ENCODE measurements at regions not wholly inside any gene's neighbourhood (a gene's known extent, or its start where the extent isn't known, plus 50 kb on each side); places are given as distances from the start of the nearest gene placed in this dataset.
A peak's percentile ranks its signal among the peaks of the same experiment; 100 is the strongest.

DNA sequence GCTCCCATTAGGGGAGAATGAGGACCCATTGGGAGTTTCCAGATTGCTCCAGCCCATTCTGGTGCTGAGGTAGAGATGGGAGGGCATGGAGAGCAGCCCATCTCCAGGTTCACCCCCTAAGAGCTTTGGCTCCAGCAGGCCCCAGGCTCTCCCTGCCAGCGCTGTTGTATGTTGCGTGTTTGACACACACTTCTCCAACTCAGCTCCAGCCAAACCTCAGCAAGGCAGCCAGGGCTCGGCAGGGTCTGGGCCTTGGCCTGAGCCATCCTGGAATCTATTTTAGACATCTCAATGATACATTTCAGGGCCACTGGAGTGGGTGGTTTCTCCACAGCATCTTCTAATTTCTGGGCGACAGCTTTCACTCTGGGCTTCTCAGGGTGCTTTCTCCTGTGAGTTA is 117.0 kb downstream of the NAV1 start:
- Histone ChIP-seq H3K23ac (ENCODE audit: insufficient read length) (no peak overlapping the region), H3K4me2 (ENCODE audit: insufficient read depth in 1 of 2, low read depth in 2 of 2, low read length in 2 of 2) (no peak overlapping the region), H3K79me2 (ENCODE audit: control insufficient read depth in 1 of 2, insufficient read depth in 2 of 2, low read length in 2 of 2) (peaks cover 0 to 25% of the 10 kb centered on the region in 2 experiments; a peak in 2 of 4 replicates), H2AK5ac (ENCODE audit: low read depth, low read length) (no peak overlapping the region), H3K4me1 (replicated peaks in 1 of 4; ENCODE audit: control insufficient read depth in 3 of 4, insufficient read depth in 4 of 4, low read length in 3 of 4) (peaks cover 9 to 23% (median 14%) of the 10 kb centered on the region in 4 experiments), H4K20me1 (replicated peaks in 1 of 2; ENCODE audit: control insufficient read depth in 1 of 2, insufficient read depth in 2 of 2, low read length in 2 of 2) (peaks cover 8 to 10% of the 10 kb centered on the region in 2 experiments), H3K9me3 (ENCODE audit: insufficient read depth in 2 of 2, low read depth in 1 of 2, low read length in 1 of 2) (no peaks in the 10 kb centered on the region), H2BK120ac (replicated peaks; ENCODE audit: low read depth, low read length) (no peak overlapping the region), H2BK15ac (ENCODE audit: low read length) (no peak overlapping the region), H3K4me3 (ENCODE audit: extremely low read depth in 1 of 4, insufficient read depth in 2 of 4, low read depth in 3 of 4, low read length in 4 of 4) (no peak overlapping the region), H3K18ac (ENCODE audit: extremely low read depth, low read length) (peak overlapping the region; percentile 51; the same call in 1 of the 2 replicates), H2AFZ (ENCODE audit: low read length) (no peak overlapping the region), H3K36me3 (ENCODE audit: control insufficient read depth in 2 of 4, insufficient read depth in 4 of 4, low read length in 3 of 4) (no peaks in the 10 kb centered on the region), H4K91ac (replicated peaks; ENCODE audit: insufficient read length, low read length) (no peak overlapping the region), H2BK12ac (ENCODE audit: low read depth, low read length) (no peak overlapping the region), H3K79me1 (ENCODE audit: low read depth, low read length) (peaks cover 13% of the 10 kb centered on the region), H2BK5ac (ENCODE audit: low read depth, low read length) (no peak overlapping the region), H4K5ac (ENCODE audit: insufficient read length, low read depth, low read length) (no peak overlapping the region), H3K27me3 (replicated peaks in 1 of 4; ENCODE audit: control insufficient read depth in 3 of 4, extremely low read depth in 1 of 4, insufficient read depth in 3 of 4, low read length in 3 of 4) (peaks cover 0 to 5% (median 0%) of the 10 kb centered on the region in 4 experiments; a peak in 1 of 7 replicates), H3K56ac (replicated peaks; ENCODE audit: insufficient read length, low read depth, low read length) (no peak overlapping the region), H3K4ac (replicated peaks; ENCODE audit: insufficient read length, low read depth, low read length) (no peak overlapping the region), H3K14ac (ENCODE audit: insufficient read length) (no peak overlapping the region), H2BK20ac (ENCODE audit: low read length) (no peak overlapping the region), H3K9ac (replicated peaks in 1 of 4; ENCODE audit: extremely low read depth in 1 of 4, low read depth in 3 of 4, low read length in 3 of 4) (no peak overlapping the region; a peak in 2 of 7 replicates), H4K8ac (ENCODE audit: extremely low read depth, insufficient read depth, low read length) (no peak overlapping the region; the same call in 1 of the 2 replicates), H3K23me2 (ENCODE audit: low read depth, low read length) (no peaks in the 10 kb centered on the region), H3K27ac (ENCODE audit: low read depth, low read length) (no peak overlapping the region)
- 93% methylated on average over 4 of the region's 4 CpGs; no CpG with 5 or more reads in 1 of the 2 experiments for WGBS, 2 experiments (ENCODE audit: extremely low coverage in 1 of 2, insufficient coverage in 1 of 2, insufficient read length in 1 of 2, insufficient replicate concordance in 2 of 2, low coverage in 1 of 2, low lambda C conversion rate in 2 of 2, missing lambda C conversion rate in 1 of 2)
- ChIA-PET CTCF (ENCODE audit: partially characterized antibody) (interaction anchor here (0.6 to 5.3 kb wide), 20 partner anchors 8 to 499 kb away, joined by 3 to 34 read pairs (median 4); no protein-coding TSS in a partner anchor), POLR2A (ENCODE audit: partially characterized antibody) (interaction anchor here (1.0 to 1.8 kb wide), 3 partner anchors 9 to 64 kb away, joined by 3 to 4 read pairs (median 3); no protein-coding TSS in a partner anchor)
- FAIRE-seq (no peak), DNase-seq (ENCODE audit: low read depth in 1 of 2, low spot score in 2 of 2) (no peak)
- TF ChIP-seq CEBPB (IDR thresholded peaks at IDR 0.05; ENCODE audit: low read depth, low read length): no peak
- no peak for TF ChIP-seq EZH2 (IDR thresholded peaks at IDR 0.05; ENCODE audit: low read depth, low read length, severe bottlenecking)
- no peak for TF ChIP-seq POLR2AphosphoS5 (IDR thresholded peaks at IDR 0.05; ENCODE audit: low read depth, low read length)
- TF ChIP-seq RBBP5 (IDR thresholded peaks at IDR 0.05; ENCODE audit: borderline replicate concordance, low read depth, low read length): no peak
- TF ChIP-seq HDAC2 (IDR thresholded peaks at IDR 0.05; ENCODE audit: borderline replicate concordance in 1 of 2, low read depth in 2 of 2, low read length in 2 of 2): no peak
- no peak for TF ChIP-seq HDAC6 (IDR thresholded peaks at IDR 0.05; ENCODE audit: low read depth, low read length)

Measured in H1 (cell line).